ENCODE measurements at regions not wholly inside any gene's neighbourhood (a gene's known extent, or its start where the extent isn't known, plus 50 kb on each side); places are given as distances from the start of the nearest gene placed in this dataset.

GRCh38 chr11:45523760-45524159, 141.7 kb downstream of the CHST1 start:
- no peak for DNase-seq (ENCODE audit: low read depth, low spot score)
- intact Hi-C loops (cut with micrococcal nuclease; ENCODE audit: unreplicated experiment) = no loop called here
- ATAC-seq = no peak
- Histone ChIP-seq H3K9me3 (ENCODE audit: control insufficient read depth, insufficient read depth, low read depth, low read length) (no peaks in the 10 kb centered on the region), H3K4me3 (ENCODE audit: low read depth in 2 of 2, low read length in 2 of 2) (no peak overlapping the region), H3K4me1 (ENCODE audit: control insufficient read depth, insufficient read depth, low read length) (no peaks in the 10 kb centered on the region), H3K27me3 (ENCODE audit: control insufficient read depth, insufficient read depth, low read length) (peaks cover 4% of the 10 kb centered on the region; the same call in 1 of the 2 replicates), H3K36me3 (ENCODE audit: control insufficient read depth, insufficient read depth, low read length) (no peaks in the 10 kb centered on the region), H3K27ac (ENCODE audit: low read length) (no peak overlapping the region)
- CTCF ChIA-PET = no interaction called here
- in situ Hi-C loops (cut with HindIII; ENCODE audit: low pct_unique_long_range_greater_than_20kb, low sequenced_read_pairs) = no loop called here
- BruUV-seq (replicated peaks) = no TSS peak
- POLR2A ChIA-PET = no interaction called here
- TF ChIP-seq SIN3A (IDR thresholded peaks at IDR 0.05; ENCODE audit: borderline replicate concordance, insufficient read depth, low read depth, low read length) (no peak), POLR2AphosphoS5 (IDR thresholded peaks at IDR 0.05; ENCODE audit: low read depth, low read length) (no peak), REST (IDR thresholded peaks at IDR 0.05; ENCODE audit: insufficient read depth in 1 of 2, low read depth in 2 of 2, low read length in 1 of 2) (no peak), TCF7L2 (IDR thresholded peaks at IDR 0.05; ENCODE audit: low read depth, low read length) (no peak), CTCF (IDR thresholded peaks at IDR 0.05) (no peak)

GRCh38 chr11:45518833-45519535, 146.4 kb downstream of the CHST1 start:
- DNase-seq (ENCODE audit: low read depth, low spot score) (no peak), ATAC-seq (no peak)
- in situ Hi-C loops (cut with HindIII; ENCODE audit: low pct_unique_long_range_greater_than_20kb, low sequenced_read_pairs) (no loop called here), intact Hi-C loops (cut with micrococcal nuclease; ENCODE audit: unreplicated experiment) (no loop called here)
- no TSS peak for BruUV-seq (replicated peaks)
- TF ChIP-seq TCF7L2 (IDR thresholded peaks at IDR 0.05; ENCODE audit: low read depth, low read length) = no peak
- no peak for TF ChIP-seq REST (IDR thresholded peaks at IDR 0.05; ENCODE audit: insufficient read depth in 1 of 2, low read depth in 2 of 2, low read length in 1 of 2)
- no peak for TF ChIP-seq POLR2AphosphoS5 (IDR thresholded peaks at IDR 0.05; ENCODE audit: low read depth, low read length)
- TF ChIP-seq SIN3A (IDR thresholded peaks at IDR 0.05; ENCODE audit: borderline replicate concordance, insufficient read depth, low read depth, low read length) = no peak
- TF ChIP-seq CTCF (IDR thresholded peaks at IDR 0.05) = no peak
- Histone ChIP-seq H3K9me3 (ENCODE audit: control insufficient read depth, insufficient read depth, low read depth, low read length) (no peaks in the 10 kb centered on the region), H3K4me3 (ENCODE audit: low read depth in 2 of 2, low read length in 2 of 2) (no peak overlapping the region), H3K4me1 (ENCODE audit: control insufficient read depth, insufficient read depth, low read length) (no peaks in the 10 kb centered on the region), H3K27me3 (ENCODE audit: control insufficient read depth, insufficient read depth, low read length) (no peaks in the 10 kb centered on the region), H3K36me3 (ENCODE audit: control insufficient read depth, insufficient read depth, low read length) (no peaks in the 10 kb centered on the region), H3K27ac (ENCODE audit: low read length) (no peak overlapping the region)
- ChIA-PET POLR2A (no interaction called here), CTCF (no interaction called here)

Data from Panc1 (cell line).